ENCODE measurements at regions not wholly inside any gene's neighbourhood (a gene's known extent, or its start where the extent isn't known, plus 50 kb on each side); places are given as distances from the start of the nearest gene placed in this dataset.

DNA sequence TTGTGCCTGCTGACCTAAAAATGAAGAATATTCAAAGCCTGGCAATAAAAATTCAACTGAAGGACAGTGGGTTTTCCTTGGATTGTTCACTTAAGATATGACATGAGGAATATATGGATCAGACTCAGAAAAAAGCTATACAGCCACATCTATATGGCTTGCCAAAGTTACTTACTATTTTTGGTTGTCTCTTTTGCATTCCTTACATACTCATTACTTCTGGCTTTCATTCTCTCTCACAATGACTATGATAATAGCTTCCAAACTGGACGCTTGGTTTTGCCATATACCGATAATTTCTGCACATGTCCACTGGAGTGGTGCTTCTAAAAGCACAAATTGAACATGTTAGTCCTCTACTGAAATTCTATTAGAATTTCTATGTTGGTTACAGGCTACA is 664.9 kb downstream of the CDH8 start:
- TF ChIP-seq, protein P1, sequence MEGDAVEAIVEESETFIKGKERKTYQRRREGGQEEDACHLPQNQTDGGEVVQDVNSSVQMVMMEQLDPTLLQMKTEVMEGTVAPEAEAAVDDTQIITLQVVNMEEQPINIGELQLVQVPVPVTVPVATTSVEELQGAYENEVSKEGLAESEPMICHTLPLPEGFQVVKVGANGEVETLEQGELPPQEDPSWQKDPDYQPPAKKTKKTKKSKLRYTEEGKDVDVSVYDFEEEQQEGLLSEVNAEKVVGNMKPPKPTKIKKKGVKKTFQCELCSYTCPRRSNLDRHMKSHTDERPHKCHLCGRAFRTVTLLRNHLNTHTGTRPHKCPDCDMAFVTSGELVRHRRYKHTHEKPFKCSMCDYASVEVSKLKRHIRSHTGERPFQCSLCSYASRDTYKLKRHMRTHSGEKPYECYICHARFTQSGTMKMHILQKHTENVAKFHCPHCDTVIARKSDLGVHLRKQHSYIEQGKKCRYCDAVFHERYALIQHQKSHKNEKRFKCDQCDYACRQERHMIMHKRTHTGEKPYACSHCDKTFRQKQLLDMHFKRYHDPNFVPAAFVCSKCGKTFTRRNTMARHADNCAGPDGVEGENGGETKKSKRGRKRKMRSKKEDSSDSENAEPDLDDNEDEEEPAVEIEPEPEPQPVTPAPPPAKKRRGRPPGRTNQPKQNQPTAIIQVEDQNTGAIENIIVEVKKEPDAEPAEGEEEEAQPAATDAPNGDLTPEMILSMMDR (IDR thresholded peaks at IDR 0.05; ENCODE audit: poor library complexity, severe bottlenecking), result no peak
- TF ChIP-seq RAD21 (conservative IDR thresholded peaks at IDR 0.05), result no peak
- TF ChIP-seq, protein P2, sequence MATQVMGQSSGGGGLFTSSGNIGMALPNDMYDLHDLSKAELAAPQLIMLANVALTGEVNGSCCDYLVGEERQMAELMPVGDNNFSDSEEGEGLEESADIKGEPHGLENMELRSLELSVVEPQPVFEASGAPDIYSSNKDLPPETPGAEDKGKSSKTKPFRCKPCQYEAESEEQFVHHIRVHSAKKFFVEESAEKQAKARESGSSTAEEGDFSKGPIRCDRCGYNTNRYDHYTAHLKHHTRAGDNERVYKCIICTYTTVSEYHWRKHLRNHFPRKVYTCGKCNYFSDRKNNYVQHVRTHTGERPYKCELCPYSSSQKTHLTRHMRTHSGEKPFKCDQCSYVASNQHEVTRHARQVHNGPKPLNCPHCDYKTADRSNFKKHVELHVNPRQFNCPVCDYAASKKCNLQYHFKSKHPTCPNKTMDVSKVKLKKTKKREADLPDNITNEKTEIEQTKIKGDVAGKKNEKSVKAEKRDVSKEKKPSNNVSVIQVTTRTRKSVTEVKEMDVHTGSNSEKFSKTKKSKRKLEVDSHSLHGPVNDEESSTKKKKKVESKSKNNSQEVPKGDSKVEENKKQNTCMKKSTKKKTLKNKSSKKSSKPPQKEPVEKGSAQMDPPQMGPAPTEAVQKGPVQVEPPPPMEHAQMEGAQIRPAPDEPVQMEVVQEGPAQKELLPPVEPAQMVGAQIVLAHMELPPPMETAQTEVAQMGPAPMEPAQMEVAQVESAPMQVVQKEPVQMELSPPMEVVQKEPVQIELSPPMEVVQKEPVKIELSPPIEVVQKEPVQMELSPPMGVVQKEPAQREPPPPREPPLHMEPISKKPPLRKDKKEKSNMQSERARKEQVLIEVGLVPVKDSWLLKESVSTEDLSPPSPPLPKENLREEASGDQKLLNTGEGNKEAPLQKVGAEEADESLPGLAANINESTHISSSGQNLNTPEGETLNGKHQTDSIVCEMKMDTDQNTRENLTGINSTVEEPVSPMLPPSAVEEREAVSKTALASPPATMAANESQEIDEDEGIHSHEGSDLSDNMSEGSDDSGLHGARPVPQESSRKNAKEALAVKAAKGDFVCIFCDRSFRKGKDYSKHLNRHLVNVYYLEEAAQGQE (IDR thresholded peaks at IDR 0.05; ENCODE audit: borderline replicate concordance), result no peak
- TF ChIP-seq EZH2 (IDR thresholded peaks at IDR 0.05; ENCODE audit: borderline replicate concordance, insufficient read depth, low read length, poor library complexity, severe bottlenecking), result no peak
- TF ChIP-seq TAF1 (IDR thresholded peaks at IDR 0.05; ENCODE audit: low read depth), result no peak
- TF ChIP-seq EP300 (conservative IDR thresholded peaks at IDR 0.05; ENCODE audit: poor library complexity, severe bottlenecking), result no peak
- TF ChIP-seq POLR2AphosphoS5 (IDR thresholded peaks at IDR 0.05), result no peak
- no peak for TF ChIP-seq SMC3 (conservative IDR thresholded peaks at IDR 0.05; ENCODE audit: poor library complexity)
- no peak for TF ChIP-seq MXI1 (conservative IDR thresholded peaks at IDR 0.05; ENCODE audit: poor library complexity, severe bottlenecking)

Measured in neural cell (in vitro differentiated cells).